Spleen (tissue), 11 donors: ENCODE measurements at regions not wholly inside any gene's neighbourhood (a gene's known extent, or its start where the extent isn't known, plus 50 kb on each side); places are given as distances from the start of the nearest gene placed in this dataset.

Experiments used
- DNase-seq: peaks from one replicate; pipeline ENCODE4 v3.0.0-alpha.2; 2020
- H3K27ac ChIP-seq, 8 donors: fragments of 200-600 bp; sonication (generic) in 7 of 8; 1 replicate in 4 of 8; 2 replicates in 4 of 8; pipeline versions ENCODE4 v1.5.0 to v1.8.0; 2016 to 2021; ENCODE audit warnings: inconsistent platforms in 4 of 8, mild to moderate bottlenecking in 4 of 8, moderate library complexity in 1 of 8
- H3K27me3 ChIP-seq, 7 donors: fragments of 200-600 bp; sonication (generic) in 6 of 7; replicated peaks in 1 of 7; 1 replicate in 4 of 7; 2 replicates in 3 of 7; pipeline versions ENCODE4 v1.5.0 to v1.8.0; 2016 to 2021; ENCODE audit warnings: inconsistent platforms in 3 of 7, mild to moderate bottlenecking in 1 of 7
- H3K36me3 ChIP-seq, 6 donors: fragments of 200-600 bp; sonication (generic) in 5 of 6; 1 replicate in 4 of 6; 2 replicates in 2 of 6; pipeline versions ENCODE4 v1.5.0 to v1.8.0; 2016 to 2021; ENCODE audit warnings: inconsistent platforms in 2 of 6
- H3K4me1 ChIP-seq, 6 donors: fragments of 200-600 bp; sonication (generic) in 5 of 6; 1 replicate in 3 of 6; 2 replicates in 3 of 6; pipeline versions ENCODE4 v1.5.0 to v1.8.0; 2016 to 2021; ENCODE audit warnings: inconsistent platforms in 3 of 6
- H3K4me3 ChIP-seq, 8 donors: fragments of 200-600 bp; sonication (generic) in 7 of 8; 1 replicate in 4 of 8; 2 replicates in 4 of 8; pipeline versions ENCODE4 v1.5.0 to v1.8.0; 2016 to 2021; ENCODE audit warnings: inconsistent platforms in 4 of 8, mild to moderate bottlenecking in 4 of 8, moderate library complexity in 2 of 8
- H3K9me3 ChIP-seq, 8 donors: fragments of 200-600 bp; sonication (generic) in 7 of 8; 1 replicate in 4 of 8; 2 replicates in 4 of 8; pipeline versions ENCODE4 v1.5.0 to v1.8.0; 2016 to 2021; ENCODE audit warnings: inconsistent platforms in 4 of 8
- POLR2A ChIP-seq, 3 donors: fragments of 450-650 bp; IDR thresholded peaks; one replicate each; pipeline ENCODE4 v1.5.1; 2017; ENCODE audit warnings: antibody characterized with exemption in 3 of 3, mild to moderate bottlenecking in 1 of 3
- POLR2AphosphoS5 ChIP-seq, 3 donors: sonication (generic); formaldehyde crosslinking; IDR thresholded peaks; one replicate each; pipeline ENCODE4 v1.5.1; 2017; ENCODE audit warnings: antibody characterized with exemption in 3 of 3
- WGBS, 5 donors: extraction: QIAGEN DNeasy Blood & Tissue Kit in 3 of 5; methylation state at CpG; one replicate each; pipeline versions ENCODE4 v1.1.5 to v1.1.7; 2013 to 2018; 5-methylcytosine and 5-hydroxymethylcytosine counted together
- intact Hi-C: fragments of 100-400 bp; cut with DNase I; formaldehyde crosslinking; loops from one replicate; pipeline ENCODE4 v1.15.0; 2023; ENCODE audit warnings: low total_unique reads
- TF ChIP-seq, protein P1 (sequence below), 11 experiments: fragments of 200-600 bp in 7 of 11; fragments of 450-650 bp in 4 of 11; sonication (generic) in 4 of 11; IDR thresholded peaks in 8 of 11; conservative IDR thresholded peaks in 3 of 11; 1 replicate in 7 of 11; 2 replicates in 4 of 11; pipeline versions ENCODE4 v1.4.0 to v1.8.0; 2016 to 2021; ENCODE audit warnings: antibody characterized with exemption in 11 of 11, inconsistent platforms in 4 of 11, mild to moderate bottlenecking in 1 of 11
- donor health status: healthy with polysubstance abuse.
- donor health status: DM: no; HTN: no; CAD: no; lungs with moderate emphysema.
- donor health status: DM: no; HTN: no; CAD: no.
- donor health status: Bipolar disorder and iron deficiency.
- donor health status: healthy.
- donor health status: DM: no; HTN: no; CAD: no.
- donor health status: DM: yes; HTN: yes; CAD: no.

DNA sequence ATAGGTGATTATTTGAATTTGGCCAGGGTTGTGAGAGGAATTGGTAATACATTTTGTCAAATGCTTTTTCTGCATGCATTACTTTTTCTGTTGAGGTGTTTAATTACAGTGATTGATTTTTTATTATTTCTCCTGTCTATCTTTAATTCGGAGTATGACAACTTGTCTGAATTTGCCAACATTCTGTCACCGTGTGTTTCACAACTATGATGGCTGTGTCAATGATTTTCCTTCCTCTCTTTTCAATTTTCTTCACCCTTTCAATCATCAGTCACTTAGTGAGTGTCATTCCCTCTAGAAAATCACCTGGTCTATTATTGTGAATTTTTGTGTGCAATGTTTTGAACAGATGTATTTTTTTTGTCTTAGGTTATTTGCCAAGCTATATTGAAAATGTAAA is 1221.4 kb upstream of the CDH18 start:
- intact Hi-C loops: no loop called here
- H3K27me3 ChIP-seq: no peaks in the 10 kb centered on the region
- H3K9me3 ChIP-seq: peaks cover 0 to 4% (median 0%) of the 10 kb centered on the region in 8 donors
- no peak overlapping the region for H3K27ac ChIP-seq
- H3K36me3 ChIP-seq: no peaks in the 10 kb centered on the region
- 69 to 85% (median 81%) methylated on average over 2 of the region's 2 CpGs for WGBS, 5 donors
- H3K4me3 ChIP-seq: no peak overlapping the region
- TF ChIP-seq POLR2A (IDR thresholded peaks at IDR 0.05): no peak
- TF ChIP-seq, protein P1, sequence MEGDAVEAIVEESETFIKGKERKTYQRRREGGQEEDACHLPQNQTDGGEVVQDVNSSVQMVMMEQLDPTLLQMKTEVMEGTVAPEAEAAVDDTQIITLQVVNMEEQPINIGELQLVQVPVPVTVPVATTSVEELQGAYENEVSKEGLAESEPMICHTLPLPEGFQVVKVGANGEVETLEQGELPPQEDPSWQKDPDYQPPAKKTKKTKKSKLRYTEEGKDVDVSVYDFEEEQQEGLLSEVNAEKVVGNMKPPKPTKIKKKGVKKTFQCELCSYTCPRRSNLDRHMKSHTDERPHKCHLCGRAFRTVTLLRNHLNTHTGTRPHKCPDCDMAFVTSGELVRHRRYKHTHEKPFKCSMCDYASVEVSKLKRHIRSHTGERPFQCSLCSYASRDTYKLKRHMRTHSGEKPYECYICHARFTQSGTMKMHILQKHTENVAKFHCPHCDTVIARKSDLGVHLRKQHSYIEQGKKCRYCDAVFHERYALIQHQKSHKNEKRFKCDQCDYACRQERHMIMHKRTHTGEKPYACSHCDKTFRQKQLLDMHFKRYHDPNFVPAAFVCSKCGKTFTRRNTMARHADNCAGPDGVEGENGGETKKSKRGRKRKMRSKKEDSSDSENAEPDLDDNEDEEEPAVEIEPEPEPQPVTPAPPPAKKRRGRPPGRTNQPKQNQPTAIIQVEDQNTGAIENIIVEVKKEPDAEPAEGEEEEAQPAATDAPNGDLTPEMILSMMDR (IDR thresholded peaks at IDR 0.05 in 8 of 11, conservative IDR thresholded peaks at IDR 0.05 in 3 of 11): no peak
- no peak for TF ChIP-seq POLR2AphosphoS5 (IDR thresholded peaks at IDR 0.05)
- no peak for DNase-seq
- no peaks in the 10 kb centered on the region for H3K4me1 ChIP-seq

DNA sequence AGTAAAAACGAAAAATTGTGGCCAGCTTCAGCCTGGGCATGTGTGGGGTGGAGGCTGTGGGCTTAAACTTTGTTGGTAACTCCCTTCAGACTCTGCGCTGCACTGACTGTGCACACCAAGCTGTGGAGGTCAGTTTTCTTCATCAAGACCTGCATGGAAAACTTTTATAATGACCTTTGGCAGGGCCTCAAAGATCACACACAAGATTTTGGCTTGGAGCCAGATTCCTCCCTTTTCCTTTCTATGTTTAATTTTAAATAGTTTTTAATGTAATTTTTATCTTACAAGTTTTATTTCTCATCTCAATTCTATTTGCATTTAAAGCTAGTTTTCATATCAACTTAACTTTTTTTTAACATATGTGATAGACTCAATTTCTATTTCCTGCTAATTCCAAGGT is 1211.1 kb upstream of the CDH18 start:
- TF ChIP-seq POLR2A (IDR thresholded peaks at IDR 0.05) (no peak), POLR2AphosphoS5 (IDR thresholded peaks at IDR 0.05) (no peak)
- TF ChIP-seq, protein P1 (IDR thresholded peaks at IDR 0.05 in 8 of 11, conservative IDR thresholded peaks at IDR 0.05 in 3 of 11): no peak
- Histone ChIP-seq H3K4me1 (no peaks in the 10 kb centered on the region), H3K27me3 (no peaks in the 10 kb centered on the region), H3K27ac (no peak overlapping the region), H3K4me3 (no peak overlapping the region), H3K9me3 (no peaks in the 10 kb centered on the region), H3K36me3 (no peaks in the 10 kb centered on the region)
- intact Hi-C loops: no loop called here
- 56 to 76% (median 61%) methylated on average over 2 of the region's 2 CpGs for whole genome bisulfite sequencing, 5 donors
- DNase-seq: no peak

DNA sequence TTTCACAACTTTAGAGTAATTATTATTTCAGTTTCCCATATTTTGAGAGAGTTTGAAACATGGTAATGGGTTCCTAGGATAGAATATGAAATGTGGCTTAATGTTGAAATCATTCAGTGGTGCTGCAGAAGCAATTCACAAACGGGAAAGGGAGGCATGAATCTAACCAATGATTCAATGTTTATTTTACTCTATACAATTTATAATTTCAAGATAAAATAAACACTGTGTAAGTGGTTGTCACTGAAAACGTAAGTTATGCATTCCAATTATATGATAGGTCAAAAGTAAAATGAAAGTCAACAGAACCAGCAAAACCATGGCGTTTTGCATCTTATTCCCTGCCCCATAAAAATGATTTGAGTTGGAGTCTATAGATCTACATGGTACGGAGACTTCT is 1207.1 kb upstream of the CDH18 start:
- Histone ChIP-seq H3K27me3 (no peaks in the 10 kb centered on the region), H3K9me3 (no peaks in the 10 kb centered on the region), H3K36me3 (no peaks in the 10 kb centered on the region), H3K4me1 (no peaks in the 10 kb centered on the region), H3K4me3 (no peak overlapping the region), H3K27ac (no peak overlapping the region)
- WGBS, 5 donors: 51 to 64% (median 63%) methylated on average over 4 of the region's 4 CpGs
- no peak for DNase-seq
- intact Hi-C loops: no loop called here
- TF ChIP-seq, protein P1 (IDR thresholded peaks at IDR 0.05 in 8 of 11, conservative IDR thresholded peaks at IDR 0.05 in 3 of 11): no peak
- TF ChIP-seq POLR2A (IDR thresholded peaks at IDR 0.05) (no peak), POLR2AphosphoS5 (IDR thresholded peaks at IDR 0.05) (no peak)

DNA sequence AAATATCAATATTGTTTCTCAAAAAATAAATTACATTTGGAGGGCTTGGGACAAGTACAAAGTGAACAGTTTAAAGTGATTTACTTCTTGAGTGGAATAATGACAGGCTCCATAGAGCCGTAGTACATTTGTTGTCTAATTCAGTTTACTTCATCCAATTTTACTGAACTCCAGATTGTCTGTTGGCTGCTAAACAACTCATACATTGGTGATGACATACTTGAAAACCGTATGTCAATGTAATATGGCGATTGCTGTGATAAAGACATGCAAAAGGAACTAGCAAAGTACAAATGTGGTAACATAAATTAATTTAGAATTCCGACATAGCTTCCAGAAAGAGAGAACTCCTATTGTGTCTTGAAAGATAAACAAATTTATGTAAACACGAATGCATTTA is 1197.5 kb upstream of the CDH18 start:
- no peak overlapping the region for H3K4me3 ChIP-seq
- H3K9me3 ChIP-seq: peaks cover 0 to 3% (median 0%) of the 10 kb centered on the region in 8 donors
- intact Hi-C loops: no loop called here
- H3K36me3 ChIP-seq: no peaks in the 10 kb centered on the region
- no peaks in the 10 kb centered on the region for H3K27me3 ChIP-seq
- 58 to 84% (median 67%) methylated on average over 5 of the region's 5 CpGs for WGBS, 5 donors
- H3K27ac ChIP-seq: no peak overlapping the region
- TF ChIP-seq POLR2AphosphoS5 (IDR thresholded peaks at IDR 0.05) (no peak), POLR2A (IDR thresholded peaks at IDR 0.05) (no peak)
- TF ChIP-seq, protein P1 (IDR thresholded peaks at IDR 0.05 in 8 of 11, conservative IDR thresholded peaks at IDR 0.05 in 3 of 11): no peak
- H3K4me1 ChIP-seq: no peaks in the 10 kb centered on the region
- DNase-seq: no peak
